GM10266 (cell line): ENCODE measurements at regions not wholly inside any gene's neighbourhood (a gene's known extent, or its start where the extent isn't known, plus 50 kb on each side); places are given as distances from the start of the nearest gene placed in this dataset.

Experiments used
- DNase-seq: peaks from one replicate; pipeline ENCODE4 v3.0.0; 2012; ENCODE audit errors: extremely low spot score
- CTCF ChIP-seq: IDR thresholded peaks from 2 replicates; pipeline ENCODE4 v1.5.1; 2012; ENCODE audit warnings: mild to moderate bottlenecking, low read depth; ENCODE audit not compliant: control insufficient read depth, insufficient read depth; ENCODE audit errors: missing control alignments

- no peak for DNase-seq
- no peak for TF ChIP-seq CTCF
Measured at GRCh38 chr10:57806675-57807074, 461.0 kb downstream of the IPMK start.

- no peak for DNase-seq
- no peak for TF ChIP-seq CTCF
Measured at GRCh38 chr10:57799625-57800024, 468.1 kb downstream of the IPMK start.

GRCh38 chr10:57798830-57799229, 468.9 kb downstream of the IPMK start:
- no peak for TF ChIP-seq CTCF
- DNase-seq = no peak

GRCh38 chr10:57791546-57791945, 476.1 kb downstream of the IPMK start:
- no peak for TF ChIP-seq CTCF
- no peak for DNase-seq

GRCh38 chr10:57790703-57791102, 477.0 kb downstream of the IPMK start:
- TF ChIP-seq CTCF = no peak
- DNase-seq = no peak

GRCh38 chr10:57788117-57788516, 479.6 kb downstream of the IPMK start:
- DNase-seq = no peak
- no peak for TF ChIP-seq CTCF

- TF ChIP-seq CTCF = no peak
- no peak for DNase-seq
Measured at GRCh38 chr10:57786850-57787750, 480.6 kb downstream of the IPMK start.
